ENCODE measurements at regions not wholly inside any gene's neighbourhood (a gene's known extent, or its start where the extent isn't known, plus 50 kb on each side); places are given as distances from the start of the nearest gene placed in this dataset.

DNA sequence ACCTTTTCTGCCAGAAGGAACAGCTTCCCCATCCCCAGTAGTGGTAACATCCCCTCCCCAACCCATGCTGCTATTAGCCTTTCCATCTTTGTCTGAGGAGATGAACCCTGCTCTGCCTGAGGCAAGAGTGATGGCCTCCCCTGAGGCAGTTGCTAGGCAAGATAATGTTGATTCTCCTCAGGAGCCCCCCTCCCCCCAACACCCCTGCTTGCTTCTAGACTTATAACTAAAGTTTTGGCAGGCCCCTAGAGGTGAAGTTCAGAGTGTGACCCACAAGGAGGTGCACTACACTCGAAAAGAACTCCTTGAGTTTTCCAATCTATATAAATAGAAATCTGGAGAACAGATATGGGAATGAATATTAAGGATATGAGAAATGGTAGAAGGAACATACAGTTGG, 962.5 kb downstream of the ADGRL3 start:
- no peaks in the 10 kb centered on the region for H3K27me3 ChIP-seq
- TF ChIP-seq EP300 (IDR thresholded peaks at IDR 0.05) (no peak), POLR2AphosphoS5 (IDR thresholded peaks at IDR 0.05) (no peak), POLR2A (IDR thresholded peaks at IDR 0.05) (no peak), CTCF (IDR thresholded peaks at IDR 0.05) (no peak)

DNA sequence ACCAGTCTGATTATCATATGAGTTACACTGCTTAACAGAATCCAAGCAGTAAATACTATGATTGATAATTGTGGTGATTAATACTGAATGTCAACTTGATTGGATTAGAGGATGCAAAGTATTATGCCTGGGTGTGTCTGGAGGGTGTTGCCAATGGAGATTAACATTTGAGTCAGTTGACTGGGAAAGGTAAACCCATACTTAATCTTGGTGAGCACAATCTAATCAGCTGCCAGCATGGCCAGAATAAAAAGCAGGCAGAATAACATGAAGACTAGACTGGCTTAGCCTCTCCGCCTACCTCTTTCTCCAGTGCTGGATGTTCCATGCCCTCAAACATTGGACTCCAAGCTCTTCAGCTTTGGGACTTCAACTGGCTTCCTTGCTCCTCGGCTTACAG, 961.3 kb downstream of the ADGRL3 start:
- 84% methylated on average over 2 of the region's 2 CpGs for WGBS

More for the DNA sequence above, 962.5 kb downstream of the ADGRL3 start:
- H3K4me1 ChIP-seq, result no peaks in the 10 kb centered on the region
- no peak overlapping the region for H3K27ac ChIP-seq
- H3K36me3 ChIP-seq, result no peaks in the 10 kb centered on the region
- 73% methylated on average over 1 of the region's 1 CpG for WGBS
- H3K9me3 ChIP-seq, result no peaks in the 10 kb centered on the region
- no peak overlapping the region for H3K4me3 ChIP-seq
- no peak for DNase-seq (ENCODE audit: low spot score in 2 of 2)

DNA sequence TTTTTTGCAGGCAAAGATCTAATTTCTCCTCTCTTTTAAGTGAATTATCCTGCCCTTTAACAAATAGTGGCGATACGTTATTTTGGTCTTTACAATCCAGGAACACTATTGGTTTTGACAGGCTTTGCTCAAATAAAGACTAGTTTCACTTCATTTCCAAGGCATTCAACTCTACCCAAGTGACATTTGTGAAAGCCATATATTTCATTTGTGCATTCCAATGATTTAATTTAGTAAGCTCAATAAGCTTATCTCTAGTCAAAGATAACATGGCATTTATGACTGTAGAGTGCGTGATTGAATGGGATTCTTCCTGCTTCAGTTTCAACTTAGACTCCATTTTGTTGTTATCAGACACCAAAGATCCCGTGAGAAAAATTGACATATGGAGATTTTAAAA, 959.8 kb downstream of the ADGRL3 start:
- no peak overlapping the region for H3K4me3 ChIP-seq
- no peaks in the 10 kb centered on the region for H3K27me3 ChIP-seq
- no peaks in the 10 kb centered on the region for H3K36me3 ChIP-seq
- 87% methylated on average over 4 of the region's 4 CpGs for whole genome bisulfite sequencing
- no peaks in the 10 kb centered on the region for H3K4me1 ChIP-seq
- no peak overlapping the region for H3K27ac ChIP-seq
- no peak for DNase-seq (ENCODE audit: low spot score in 2 of 2)
- H3K9me3 ChIP-seq, result no peaks in the 10 kb centered on the region
- no peak for TF ChIP-seq POLR2A (IDR thresholded peaks at IDR 0.05)
- TF ChIP-seq EP300 (IDR thresholded peaks at IDR 0.05), result no peak
- TF ChIP-seq POLR2AphosphoS5 (IDR thresholded peaks at IDR 0.05), result no peak
- TF ChIP-seq CTCF (IDR thresholded peaks at IDR 0.05), result no peak

More for the DNA sequence above, 961.3 kb downstream of the ADGRL3 start:
- DNase-seq (ENCODE audit: low spot score in 2 of 2), result no peak
- H3K27me3 ChIP-seq, result no peaks in the 10 kb centered on the region
- no peak overlapping the region for H3K4me3 ChIP-seq
- no peak overlapping the region for H3K27ac ChIP-seq
- no peaks in the 10 kb centered on the region for H3K9me3 ChIP-seq
- H3K4me1 ChIP-seq, result no peaks in the 10 kb centered on the region
- no peaks in the 10 kb centered on the region for H3K36me3 ChIP-seq
- TF ChIP-seq EP300 (IDR thresholded peaks at IDR 0.05) (no peak), POLR2A (IDR thresholded peaks at IDR 0.05) (no peak), POLR2AphosphoS5 (IDR thresholded peaks at IDR 0.05) (no peak), CTCF (IDR thresholded peaks at IDR 0.05) (no peak)

DNA sequence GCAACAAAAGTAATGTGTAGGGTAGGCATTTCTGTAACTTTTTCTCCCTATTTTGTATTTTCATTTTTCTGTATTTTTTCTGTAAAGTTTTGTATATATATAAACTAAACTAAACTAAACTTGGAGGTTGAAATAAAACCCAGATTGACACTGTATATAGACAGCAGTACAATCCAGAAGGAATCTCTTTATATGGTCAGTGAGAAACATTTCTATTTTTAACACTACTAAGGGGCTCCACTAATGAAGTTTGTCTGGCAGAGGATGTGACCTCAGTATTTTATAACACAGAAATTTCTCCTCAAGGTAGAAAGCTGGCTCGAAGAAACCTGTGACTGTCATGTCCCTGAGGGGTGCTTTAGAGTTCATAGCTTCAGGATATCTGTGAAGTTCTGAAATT, 959.2 kb downstream of the ADGRL3 start:
- no peaks in the 10 kb centered on the region for H3K36me3 ChIP-seq
- H3K27me3 ChIP-seq, result no peaks in the 10 kb centered on the region
- H3K27ac ChIP-seq, result no peak overlapping the region
- H3K4me3 ChIP-seq, result no peak overlapping the region
- WGBS, result 0% methylated on average over 1 of the region's 1 CpG
- H3K9me3 ChIP-seq, result no peaks in the 10 kb centered on the region
- DNase-seq (ENCODE audit: low spot score in 2 of 2), result no peak
- H3K4me1 ChIP-seq, result no peaks in the 10 kb centered on the region
- no peak for TF ChIP-seq POLR2AphosphoS5 (IDR thresholded peaks at IDR 0.05)
- no peak for TF ChIP-seq CTCF (IDR thresholded peaks at IDR 0.05)
- TF ChIP-seq EP300 (IDR thresholded peaks at IDR 0.05), result no peak
- no peak for TF ChIP-seq POLR2A (IDR thresholded peaks at IDR 0.05)

DNA sequence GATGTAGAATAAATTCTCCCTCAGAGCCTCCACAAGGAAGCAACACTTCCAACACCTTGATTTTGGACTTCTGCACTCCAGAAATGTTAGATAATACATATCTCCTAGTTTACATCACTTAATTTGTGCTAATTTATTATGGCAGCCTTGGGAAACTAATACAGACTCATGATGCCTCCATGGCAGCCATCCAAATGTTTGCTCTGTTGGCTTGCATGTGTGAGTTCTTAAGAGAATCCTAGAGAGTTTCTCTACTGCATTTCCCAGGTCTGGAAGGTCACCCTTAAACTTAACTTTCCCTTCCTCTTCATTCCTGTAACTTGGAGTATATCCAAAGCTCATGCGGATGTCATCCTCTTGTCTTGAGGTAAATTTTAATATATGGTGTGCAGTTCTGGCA, 956.1 kb downstream of the ADGRL3 start:
- WGBS, result 82% methylated on average over 1 of the region's 1 CpG
- no peaks in the 10 kb centered on the region for H3K9me3 ChIP-seq
- no peak for DNase-seq (ENCODE audit: low spot score in 2 of 2)
- TF ChIP-seq POLR2A (IDR thresholded peaks at IDR 0.05), result no peak
- TF ChIP-seq EP300 (IDR thresholded peaks at IDR 0.05), result no peak
- TF ChIP-seq CTCF (IDR thresholded peaks at IDR 0.05), result no peak
- no peak for TF ChIP-seq POLR2AphosphoS5 (IDR thresholded peaks at IDR 0.05)
- H3K36me3 ChIP-seq, result no peaks in the 10 kb centered on the region
- H3K4me3 ChIP-seq, result no peak overlapping the region
- no peak overlapping the region for H3K27ac ChIP-seq
- H3K4me1 ChIP-seq, result no peaks in the 10 kb centered on the region
- H3K27me3 ChIP-seq, result no peaks in the 10 kb centered on the region
